Neural cell (in vitro differentiated cells): ENCODE measurements at regions not wholly inside any gene's neighbourhood (a gene's known extent, or its start where the extent isn't known, plus 50 kb on each side); places are given as distances from the start of the nearest gene placed in this dataset.

Experiments
- H2AFZ ChIP-seq: fragments of 200-600, 300-800 bp; sonication (generic), shearing (Covaris generic); 2 replicates; pipeline ENCODE4 v1.6.0; 2014; ENCODE audit warnings: low read depth, mild to moderate bottlenecking, antibody characterized with exemption, low read length, moderate library complexity
- H3F3A ChIP-seq: fragments of 200-600 bp; shearing (Covaris generic); 2 replicates; pipeline ENCODE4 v1.6.1; 2016; ENCODE audit warnings: mild to moderate bottlenecking, moderate library complexity, mixed read lengths, antibody characterized with exemption, low read length; ENCODE audit not compliant: insufficient read depth, poor library complexity, severe bottlenecking
- H3K27ac ChIP-seq: fragments of 200-600, 300-800 bp; sonication (generic), shearing (Covaris generic); 2 replicates; pipeline ENCODE4 v1.5.1; 2014; ENCODE audit warnings: mild to moderate bottlenecking, low read length, moderate library complexity
- H3K27me3 ChIP-seq: fragments of 300-800, 200-600 bp; sonication (generic), shearing (Covaris generic); 2 replicates; pipeline ENCODE4 v1.6.0; 2014; ENCODE audit warnings: mild to moderate bottlenecking, low read depth, low read length, moderate library complexity; ENCODE audit not compliant: insufficient read depth
- H3K36me3 ChIP-seq: fragments of 300-800, 200-600 bp; sonication (generic), shearing (Covaris generic); 2 replicates; pipeline ENCODE4 v1.5.1; 2014; ENCODE audit warnings: mild to moderate bottlenecking, antibody characterized with exemption, low read length, moderate library complexity; ENCODE audit not compliant: insufficient read depth
- H3K4me2 ChIP-seq: fragments of 300-800, 200-600 bp; sonication (generic), shearing (Covaris generic); 2 replicates; pipeline ENCODE4 v1.6.0; 2014; ENCODE audit warnings: mild to moderate bottlenecking, low read length
- H3K4me3 ChIP-seq: fragments of 300-800, 200-600 bp; sonication (generic), shearing (Covaris generic); 2 replicates; pipeline ENCODE4 v1.5.1; 2014; ENCODE audit warnings: mild to moderate bottlenecking, low read length, moderate library complexity
- H3K79me2 ChIP-seq: fragments of 200-600 bp; shearing (Covaris generic); replicated peaks from 2 replicates; pipeline ENCODE4 v1.6.0; 2014; ENCODE audit warnings: mild to moderate bottlenecking, low read length, moderate library complexity; ENCODE audit not compliant: insufficient read depth
- H3K9ac ChIP-seq: fragments of 300-800, 200-600 bp; sonication (generic), shearing (Covaris generic); 2 replicates; pipeline ENCODE4 v1.6.1; 2016; ENCODE audit warnings: mild to moderate bottlenecking, low read length, mixed read lengths
- H3K9me2 ChIP-seq: fragments of 200-600 bp; shearing (Covaris generic); 2 replicates; pipeline ENCODE4 v1.6.1; 2016; ENCODE audit warnings: mild to moderate bottlenecking, low read length, mixed read lengths; ENCODE audit not compliant: insufficient read depth
- H3K9me3 ChIP-seq: fragments of 200-600, 300-800 bp; sonication (generic), shearing (Covaris generic); 2 replicates; pipeline ENCODE4 v1.6.1; 2016; ENCODE audit warnings: mild to moderate bottlenecking, mixed run types, low read length, moderate library complexity, mixed read lengths
- H4K20me1 ChIP-seq: fragments of 200-600 bp; shearing (Covaris generic); 2 replicates; pipeline ENCODE4 v1.6.1; 2016; ENCODE audit warnings: mild to moderate bottlenecking, mixed run types; ENCODE audit not compliant: insufficient read depth
- CTCF ChIP-seq: fragments of 450-650 bp; IDR thresholded peaks from 2 replicates; pipeline ENCODE4 v1.5.1; 2014; ENCODE audit warnings: antibody characterized with exemption, mild to moderate bottlenecking, moderate library complexity; ENCODE audit not compliant: poor library complexity, severe bottlenecking
- EP300 ChIP-seq: fragments of 450-650 bp; conservative IDR thresholded peaks from 2 replicates; pipeline ENCODE4 v1.6.1; 2014; ENCODE audit warnings: antibody characterized with exemption, mild to moderate bottlenecking, moderate library complexity; ENCODE audit not compliant: poor library complexity, severe bottlenecking
- EZH2 ChIP-seq: fragments of 200-600, 300-800 bp; shearing (Covaris generic), sonication (generic); IDR thresholded peaks from 2 replicates; pipeline ENCODE4 v1.6.1; 2014; ENCODE audit warnings: antibody characterized with exemption, low read length, borderline replicate concordance, mild to moderate bottlenecking; ENCODE audit not compliant: insufficient read depth, poor library complexity, severe bottlenecking
- MXI1 ChIP-seq: fragments of 450-650 bp; conservative IDR thresholded peaks from 2 replicates; pipeline ENCODE4 v1.6.1; 2014; ENCODE audit warnings: antibody characterized with exemption, mild to moderate bottlenecking; ENCODE audit not compliant: poor library complexity, severe bottlenecking
- POLR2AphosphoS5 ChIP-seq: IDR thresholded peaks from 2 replicates; pipeline ENCODE4 v1.6.1; 2012
- RAD21 ChIP-seq: fragments of 450-650 bp; conservative IDR thresholded peaks from 2 replicates; pipeline ENCODE4 v1.6.1; 2014; ENCODE audit warnings: antibody characterized with exemption, mild to moderate bottlenecking, moderate library complexity
- REST ChIP-seq: IDR thresholded peaks from 2 replicates; pipeline ENCODE4 v1.6.1; 2012; ENCODE audit warnings: borderline replicate concordance
- SMC3 ChIP-seq: fragments of 450-650 bp; conservative IDR thresholded peaks from 2 replicates; pipeline ENCODE4 v1.6.1; 2014; ENCODE audit warnings: antibody characterized with exemption, mild to moderate bottlenecking, moderate library complexity; ENCODE audit not compliant: poor library complexity
- TAF1 ChIP-seq: IDR thresholded peaks from 2 replicates; pipeline ENCODE4 v1.6.1; 2012; ENCODE audit warnings: low read depth

GRCh38 chr3:124584245-124584551 is 146.1 kb upstream of the UMPS start:
- Histone ChIP-seq H2AFZ (no peak overlapping the region), H3K9ac (no peak overlapping the region), H3K36me3 (no peaks in the 10 kb centered on the region), H3K27ac (no peak overlapping the region), H3K4me3 (peak overlapping the region; percentile 58), H3K9me2 (no peaks in the 10 kb centered on the region), H3F3A (no peaks in the 10 kb centered on the region), H4K20me1 (peaks cover 5% of the 10 kb centered on the region), H3K27me3 (peaks cover 46% of the 10 kb centered on the region), H3K79me2 (no peaks in the 10 kb centered on the region), H3K4me2 (no peak overlapping the region), H3K9me3 (no peaks in the 10 kb centered on the region)
- TF ChIP-seq POLR2AphosphoS5 (no peak), TAF1 (no peak), EP300 (no peak), MXI1 (no peak), SMC3 (no peak), EZH2 (no peak), RAD21 (no peak), REST (no peak), CTCF (no peak)

GRCh38 chr3:124584552-124585391 is 145.5 kb upstream of the UMPS start:
- no peaks in the 10 kb centered on the region for H3K79me2 ChIP-seq
- H3K9ac ChIP-seq, result no peak overlapping the region
- no peak overlapping the region for H3K27ac ChIP-seq
- peaks cover 46% of the 10 kb centered on the region for H3K27me3 ChIP-seq
- peaks cover 5% of the 10 kb centered on the region for H4K20me1 ChIP-seq
- H3K9me3 ChIP-seq, result no peaks in the 10 kb centered on the region
- peak overlapping the region; percentile 58 for H3K4me3 ChIP-seq
- no peaks in the 10 kb centered on the region for H3K36me3 ChIP-seq
- no peak overlapping the region for H2AFZ ChIP-seq
- H3K4me2 ChIP-seq, result no peak overlapping the region
- no peaks in the 10 kb centered on the region for H3F3A ChIP-seq
- H3K9me2 ChIP-seq, result no peaks in the 10 kb centered on the region
- no peak for TF ChIP-seq EZH2
- no peak for TF ChIP-seq CTCF
- no peak for TF ChIP-seq RAD21
- TF ChIP-seq MXI1, result no peak
- TF ChIP-seq EP300, result no peak
- TF ChIP-seq POLR2AphosphoS5, result no peak
